OCI-LY7 (cell line): ENCODE measurements at regions not wholly inside any gene's neighbourhood (a gene's known extent, or its start where the extent isn't known, plus 50 kb on each side); places are given as distances from the start of the nearest gene placed in this dataset.

Experiments
- BruUV-seq: library from RNA; stranded (reverse); fragments of 400-500 nt; replicated peaks from 2 replicates; lab custom pipeline; 2021; lab: Mats Ljungman, UMichigan
- CTCF ChIA-PET: fragments of 300-600 bp; sonication (Branson Sonifier 250); formaldehyde crosslinking; loops from one replicate; lab custom pipeline; 2022; ENCODE audit warnings: antibody characterized with exemption; ENCODE audit not compliant: unreplicated experiment; lab: Charles Lee
- POLR2A ChIA-PET: fragments of 300-600 bp; sonication (Branson Sonifier 250); formaldehyde crosslinking; loops from one replicate; lab custom pipeline; 2022; ENCODE audit warnings: antibody characterized with exemption; lab: Charles Lee
- DNase-seq: peaks from one replicate; pipeline ENCODE4 v3.0.0-alpha.2; 2015; ENCODE audit warnings: low spot score
- H2AFZ ChIP-seq: fragments of 200-600 bp; sonication (generic), shearing (Covaris generic); 2 replicates; pipeline ENCODE4 v1.6.1; 2014; ENCODE audit warnings: mild to moderate bottlenecking, antibody characterized with exemption, low read length, moderate library complexity
- H3K27ac ChIP-seq: fragments of 200-600 bp; sonication (generic); 2 replicates; pipeline ENCODE4 v1.5.1; 2014; ENCODE audit warnings: mixed run types, low read depth, mild to moderate bottlenecking, moderate library complexity, low read length, inconsistent platforms; ENCODE audit not compliant: poor library complexity, severe bottlenecking
- H3K36me3 ChIP-seq: fragments of 200-600 bp; sonication (generic); 2 replicates; pipeline ENCODE4 v1.6.1; 2014; ENCODE audit warnings: mild to moderate bottlenecking, antibody characterized with exemption, low read length, moderate library complexity, mixed read lengths; ENCODE audit not compliant: insufficient read depth
- H3K4me1 ChIP-seq: fragments of 200-600 bp; sonication (generic); 2 replicates; pipeline ENCODE4 v1.5.1; 2014; ENCODE audit warnings: mild to moderate bottlenecking, low read length; ENCODE audit not compliant: insufficient read depth, poor library complexity, severe bottlenecking
- H3K4me2 ChIP-seq: fragments of 200-600 bp; sonication (generic); 2 replicates; pipeline ENCODE4 v1.6.1; 2014; ENCODE audit warnings: mild to moderate bottlenecking, low read length
- H3K4me3 ChIP-seq: fragments of 200-600 bp; sonication (generic); 2 replicates; pipeline ENCODE4 v1.5.1; 2014; ENCODE audit warnings: mild to moderate bottlenecking, low read depth, low read length; ENCODE audit not compliant: poor library complexity, severe bottlenecking
- H3K79me2 ChIP-seq: fragments of 200-600 bp; sonication (generic); 2 replicates; pipeline ENCODE4 v1.6.1; 2016; ENCODE audit warnings: low read depth, mild to moderate bottlenecking, low read length, moderate library complexity, mixed read lengths; ENCODE audit not compliant: insufficient read depth
- H3K9me2 ChIP-seq: fragments of 200-600 bp; sonication (generic); 2 replicates; pipeline ENCODE4 v1.6.1; 2016; ENCODE audit warnings: mild to moderate bottlenecking, low read length, mixed read lengths; ENCODE audit not compliant: insufficient read depth
- H3K9me3 ChIP-seq: fragments of 200-600 bp; sonication (generic); 2 replicates; pipeline ENCODE4 v1.6.1; 2014; ENCODE audit warnings: mild to moderate bottlenecking, mixed run types, low read length, mixed read lengths
- H4K20me1 ChIP-seq: fragments of 200-600 bp; sonication (generic); 2 replicates; pipeline ENCODE4 v1.6.1; 2014; ENCODE audit warnings: mild to moderate bottlenecking, antibody characterized with exemption, low read length, moderate library complexity, mixed read lengths; ENCODE audit not compliant: insufficient read depth
- CTCF ChIP-seq: fragments of 200-600 bp; sonication (generic); conservative IDR thresholded peaks from 2 replicates; pipeline ENCODE4 v1.5.1; 2014; ENCODE audit warnings: mild to moderate bottlenecking, antibody characterized with exemption, low read length, moderate library complexity, mixed read lengths
- EZH2phosphoT487 ChIP-seq: fragments of 200-600 bp; sonication (generic); IDR thresholded peaks from 2 replicates; pipeline ENCODE4 v1.6.1; 2018; ENCODE audit warnings: low read depth, borderline replicate concordance, mild to moderate bottlenecking, mixed run types, antibody characterized with exemption, low read length, moderate library complexity, mixed read lengths
- intact Hi-C: fragments of 100-400 bp; cut with micrococcal nuclease; formaldehyde crosslinking; loops from one replicate; pipeline ENCODE4 v1.10.0; 2022; ENCODE audit not compliant: unreplicated experiment

GRCh38 chr7:22672846-22673680 lies 53.9 kb upstream of the IL6 start:
- POLR2A ChIA-PET, result no interaction called here
- TF ChIP-seq CTCF (no peak), EZH2phosphoT487 (no peak)
- Histone ChIP-seq H4K20me1 (no peaks in the 10 kb centered on the region), H2AFZ (no peak overlapping the region), H3K4me2 (no peak overlapping the region), H3K4me1 (peaks cover 5% of the 10 kb centered on the region), H3K79me2 (no peaks in the 10 kb centered on the region), H3K36me3 (no peaks in the 10 kb centered on the region), H3K4me3 (no peak overlapping the region), H3K27ac (no peak overlapping the region), H3K9me3 (no peaks in the 10 kb centered on the region), H3K9me2 (no peaks in the 10 kb centered on the region)
- CTCF ChIA-PET, result interaction anchor here (0.6 kb wide), 1 partner anchor 10 kb away, joined by 3 read pairs; no protein-coding TSS in a partner anchor
- intact Hi-C loops, result no loop called here
- no peak for DNase-seq
- no TSS peak for BruUV-seq

GRCh38 chr7:22671177-22671879 lies 55.7 kb upstream of the IL6 start:
- intact Hi-C loops, result no loop called here
- no peak for DNase-seq
- no peak overlapping the region for H2AFZ ChIP-seq
- no peak overlapping the region for H3K4me2 ChIP-seq
- ChIA-PET CTCF (no interaction called here), POLR2A (interaction anchor here (0.6 to 1.5 kb wide), 2 partner anchors 10 to 84 kb away, joined by 3 read pairs; no protein-coding TSS in a partner anchor)
- H3K27ac ChIP-seq, result no peak overlapping the region
- H3K36me3 ChIP-seq, result no peaks in the 10 kb centered on the region
- no peaks in the 10 kb centered on the region for H3K79me2 ChIP-seq
- H3K4me3 ChIP-seq, result no peak overlapping the region
- no peaks in the 10 kb centered on the region for H3K4me1 ChIP-seq
- no peaks in the 10 kb centered on the region for H3K9me3 ChIP-seq
- TF ChIP-seq EZH2phosphoT487 (no peak), CTCF (no peak)
- H3K9me2 ChIP-seq, result no peaks in the 10 kb centered on the region
- no TSS peak for BruUV-seq
- H4K20me1 ChIP-seq, result no peaks in the 10 kb centered on the region

GRCh38 chr7:22670422-22670815 lies 56.6 kb upstream of the IL6 start:
- H3K36me3 ChIP-seq, result no peaks in the 10 kb centered on the region
- H3K4me1 ChIP-seq, result no peaks in the 10 kb centered on the region
- no peaks in the 10 kb centered on the region for H4K20me1 ChIP-seq
- ChIA-PET POLR2A (interaction anchor here (1.5 kb wide), 1 partner anchor 11 kb away, joined by 3 read pairs; no protein-coding TSS in a partner anchor), CTCF (no interaction called here)
- TF ChIP-seq CTCF (no peak), EZH2phosphoT487 (no peak)
- H3K4me3 ChIP-seq, result no peak overlapping the region
- DNase-seq, result no peak
- no peaks in the 10 kb centered on the region for H3K9me2 ChIP-seq
- intact Hi-C loops, result no loop called here
- H3K9me3 ChIP-seq, result no peaks in the 10 kb centered on the region
- H3K4me2 ChIP-seq, result no peak overlapping the region
- no peak overlapping the region for H2AFZ ChIP-seq
- BruUV-seq, result no TSS peak
- no peaks in the 10 kb centered on the region for H3K79me2 ChIP-seq
- no peak overlapping the region for H3K27ac ChIP-seq
